BE2C (cell line): ENCODE measurements at regions not wholly inside any gene's neighbourhood (a gene's known extent, or its start where the extent isn't known, plus 50 kb on each side); places are given as distances from the start of the nearest gene placed in this dataset.

ENCODE experiments used
- DNase-seq: peaks from one replicate; pipeline ENCODE4 v3.0.0-alpha.2; 2020
- H3K27me3 ChIP-seq: fragments of 250-450 bp; sonication (Bioruptor Pico); 2 replicates; pipeline ENCODE4 v1.5.1; 2020; ENCODE audit warnings: mild to moderate bottlenecking
- H3K36me3 ChIP-seq: fragments of 250-450 bp; sonication (Bioruptor Pico); 2 replicates; pipeline ENCODE4 v1.5.1; 2020; ENCODE audit warnings: mild to moderate bottlenecking
- H3K4me1 ChIP-seq: fragments of 250-450 bp; sonication (Bioruptor Pico); 2 replicates; pipeline ENCODE4 v1.5.1; 2020
- H3K4me3 ChIP-seq: 2 replicates; pipeline ENCODE4 v1.5.1; 2011; ENCODE audit warnings: low read depth, low read length
- H3K9me3 ChIP-seq: fragments of 250-450 bp; sonication (Bioruptor Pico); 2 replicates; pipeline ENCODE4 v1.5.1; 2020
- TF ChIP-seq, protein P1 (sequence below): IDR thresholded peaks from 2 replicates; pipeline ENCODE4 v1.5.1; 2012; ENCODE audit warnings: mild to moderate bottlenecking, low read depth, low read length

DNA sequence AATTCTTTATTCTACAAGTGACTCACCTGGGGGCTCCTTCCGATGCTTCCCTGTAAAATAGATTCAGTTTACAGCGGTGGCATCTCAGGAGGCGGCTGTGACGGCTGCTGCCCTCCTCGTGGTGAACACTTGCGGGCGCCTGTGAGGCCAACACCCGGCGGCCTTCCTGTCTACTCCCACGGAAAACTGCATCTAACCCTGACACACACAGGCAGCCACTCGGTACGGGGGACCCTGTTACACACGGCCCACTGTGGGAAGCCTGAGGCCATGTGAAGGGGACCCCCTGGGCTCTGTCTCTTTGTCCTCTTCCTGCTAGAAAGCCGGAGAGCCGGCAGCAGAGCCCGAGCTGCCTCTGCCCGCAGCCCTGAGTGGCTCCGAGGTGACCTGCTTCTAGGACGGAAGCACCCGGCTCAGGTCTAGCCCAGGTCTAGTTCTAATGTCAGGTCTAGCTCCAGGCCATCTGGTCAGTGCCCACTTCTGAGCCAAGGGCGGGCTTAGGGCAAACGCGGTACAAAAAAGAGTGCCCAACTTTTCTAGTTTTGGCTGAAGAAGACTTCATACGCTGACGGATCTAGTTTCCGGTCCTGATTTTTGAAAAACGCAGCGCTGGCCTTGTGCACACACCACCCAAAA, 159.4 kb downstream of the ENGASE start:
- Histone ChIP-seq H3K9me3 (no peaks in the 10 kb centered on the region), H3K27me3 (peaks cover 49% of the 10 kb centered on the region), H3K4me3 (no peak overlapping the region), H3K36me3 (no peaks in the 10 kb centered on the region), H3K4me1 (no peaks in the 10 kb centered on the region)
- no peak for DNase-seq
- TF ChIP-seq, protein P1, sequence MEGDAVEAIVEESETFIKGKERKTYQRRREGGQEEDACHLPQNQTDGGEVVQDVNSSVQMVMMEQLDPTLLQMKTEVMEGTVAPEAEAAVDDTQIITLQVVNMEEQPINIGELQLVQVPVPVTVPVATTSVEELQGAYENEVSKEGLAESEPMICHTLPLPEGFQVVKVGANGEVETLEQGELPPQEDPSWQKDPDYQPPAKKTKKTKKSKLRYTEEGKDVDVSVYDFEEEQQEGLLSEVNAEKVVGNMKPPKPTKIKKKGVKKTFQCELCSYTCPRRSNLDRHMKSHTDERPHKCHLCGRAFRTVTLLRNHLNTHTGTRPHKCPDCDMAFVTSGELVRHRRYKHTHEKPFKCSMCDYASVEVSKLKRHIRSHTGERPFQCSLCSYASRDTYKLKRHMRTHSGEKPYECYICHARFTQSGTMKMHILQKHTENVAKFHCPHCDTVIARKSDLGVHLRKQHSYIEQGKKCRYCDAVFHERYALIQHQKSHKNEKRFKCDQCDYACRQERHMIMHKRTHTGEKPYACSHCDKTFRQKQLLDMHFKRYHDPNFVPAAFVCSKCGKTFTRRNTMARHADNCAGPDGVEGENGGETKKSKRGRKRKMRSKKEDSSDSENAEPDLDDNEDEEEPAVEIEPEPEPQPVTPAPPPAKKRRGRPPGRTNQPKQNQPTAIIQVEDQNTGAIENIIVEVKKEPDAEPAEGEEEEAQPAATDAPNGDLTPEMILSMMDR, result no peak

DNA sequence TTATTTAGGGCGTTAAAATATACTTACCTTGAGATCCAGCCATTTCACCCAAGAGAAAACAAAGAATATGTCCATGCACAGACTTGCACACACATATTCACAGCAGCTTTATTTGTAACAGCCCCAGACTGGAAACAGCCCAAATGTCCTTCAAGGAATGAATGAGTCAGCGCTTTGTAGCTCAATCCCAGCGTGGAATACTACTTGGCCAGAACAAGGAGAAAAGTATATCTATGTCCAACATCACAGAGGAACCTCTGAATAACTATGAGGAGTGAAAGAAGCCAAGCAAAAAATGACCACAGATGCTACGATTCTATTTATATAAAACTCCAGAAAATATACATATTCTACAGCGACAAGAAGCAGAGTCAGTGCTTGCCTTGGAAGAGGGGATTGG, 158.3 kb downstream of the ENGASE start:
- Histone ChIP-seq H3K4me1 (no peaks in the 10 kb centered on the region), H3K27me3 (peaks cover 39% of the 10 kb centered on the region), H3K36me3 (no peaks in the 10 kb centered on the region), H3K4me3 (no peak overlapping the region), H3K9me3 (no peaks in the 10 kb centered on the region)
- DNase-seq, result no peak
- TF ChIP-seq, protein P1, result no peak

DNA sequence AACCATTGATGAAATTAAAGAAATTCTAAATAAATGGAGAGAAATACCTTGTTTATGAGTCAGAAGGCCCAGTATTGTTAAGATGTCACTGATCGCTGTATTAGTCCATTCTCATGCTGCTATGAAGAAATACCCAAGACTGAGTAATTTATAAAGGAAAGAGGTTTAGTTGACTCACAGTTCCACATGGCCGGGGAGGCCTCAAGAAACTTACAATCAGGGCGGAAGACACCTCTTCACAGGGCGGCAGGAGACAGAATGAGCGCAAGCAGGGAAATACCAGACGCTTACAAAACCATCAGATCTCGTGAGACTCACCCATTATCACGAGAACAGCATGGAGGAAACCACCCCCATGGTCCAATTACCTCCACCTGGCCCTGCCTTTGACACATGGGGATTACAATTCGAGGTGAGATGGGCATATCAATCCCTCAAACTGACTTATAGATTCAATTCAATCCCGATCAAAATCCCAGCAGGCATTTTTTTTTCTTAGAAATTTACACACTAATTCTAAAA, 157.2 kb downstream of the ENGASE start:
- TF ChIP-seq, protein P1, result no peak
- Histone ChIP-seq H3K36me3 (no peaks in the 10 kb centered on the region), H3K4me3 (no peak overlapping the region), H3K4me1 (no peaks in the 10 kb centered on the region), H3K27me3 (peaks cover 33% of the 10 kb centered on the region), H3K9me3 (no peaks in the 10 kb centered on the region)
- no peak for DNase-seq

DNA sequence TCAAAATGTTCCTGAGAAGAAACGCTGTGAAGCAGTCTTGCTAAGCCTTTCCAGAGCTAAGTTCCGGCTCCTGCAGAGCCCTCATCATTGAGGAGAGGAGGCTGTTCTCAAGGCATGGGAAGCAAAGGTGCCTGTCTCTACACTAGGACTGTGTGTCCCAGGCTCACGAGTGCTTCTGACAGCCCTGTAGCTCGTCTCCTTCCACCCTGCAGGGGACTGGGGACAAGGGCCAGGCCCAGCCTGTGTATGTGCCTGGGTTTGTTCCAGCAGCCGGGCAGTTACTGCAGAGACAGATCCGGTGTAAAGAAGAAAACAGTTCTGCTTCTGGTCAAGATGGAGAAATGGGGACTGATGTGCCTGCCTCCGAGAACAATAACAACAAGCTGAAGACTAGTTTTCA, 156.0 kb downstream of the ENGASE start:
- H3K27me3 ChIP-seq, result peaks cover 23% of the 10 kb centered on the region

DNA sequence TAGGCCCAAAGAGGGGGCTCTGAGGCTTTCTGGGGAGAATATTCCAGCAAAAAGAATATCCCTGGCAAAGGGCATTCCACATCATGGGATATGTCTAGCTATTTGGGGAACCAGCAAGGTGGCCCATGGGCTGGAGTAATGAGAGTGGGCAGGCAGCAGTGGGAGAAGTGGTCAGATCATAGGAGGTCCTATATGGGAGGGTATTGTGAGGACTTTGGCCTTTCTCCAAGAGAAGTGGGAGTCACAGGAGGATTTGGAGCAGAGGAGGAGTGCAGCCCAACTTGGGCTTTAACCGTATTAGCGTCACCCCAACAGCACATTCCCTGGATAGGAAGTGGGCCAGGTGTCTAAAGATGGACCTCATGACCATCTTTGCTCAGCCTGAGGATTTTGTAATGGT, 151.4 kb downstream of the ENGASE start:
- Histone ChIP-seq H3K9me3 (no peaks in the 10 kb centered on the region), H3K4me1 (no peaks in the 10 kb centered on the region), H3K4me3 (no peak overlapping the region), H3K36me3 (no peaks in the 10 kb centered on the region), H3K27me3 (peaks cover 37% of the 10 kb centered on the region)
- no peak for DNase-seq
- TF ChIP-seq, protein P1, result no peak

More for the DNA sequence above, 156.0 kb downstream of the ENGASE start:
- no peak for DNase-seq
- TF ChIP-seq, protein P1, result no peak
- Histone ChIP-seq H3K9me3 (no peaks in the 10 kb centered on the region), H3K36me3 (no peaks in the 10 kb centered on the region), H3K4me1 (no peaks in the 10 kb centered on the region), H3K4me3 (no peak overlapping the region)

DNA sequence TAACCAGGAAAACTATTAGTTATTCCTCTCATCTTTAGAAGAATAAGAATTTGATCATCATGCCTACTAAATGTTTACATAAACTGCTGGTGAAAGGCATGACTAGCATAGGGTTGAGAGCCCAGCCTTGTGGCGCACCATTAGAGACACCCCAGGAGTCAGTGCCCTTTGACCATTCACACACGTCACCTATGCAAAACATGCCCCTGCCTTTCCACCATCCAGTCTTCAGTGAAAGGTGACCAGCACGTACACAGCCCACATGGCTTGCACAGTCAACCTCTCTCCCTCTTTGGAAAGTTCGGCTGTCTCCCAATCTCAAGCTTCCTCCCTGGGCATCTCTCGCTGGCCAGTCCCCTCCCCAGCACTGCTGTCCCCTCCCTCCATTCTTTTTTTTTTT, 150.3 kb downstream of the ENGASE start:
- H3K4me3 ChIP-seq, result no peak overlapping the region
- TF ChIP-seq, protein P1, result no peak
- no peaks in the 10 kb centered on the region for H3K36me3 ChIP-seq
- no peak for DNase-seq
- no peaks in the 10 kb centered on the region for H3K4me1 ChIP-seq
- peaks cover 48% of the 10 kb centered on the region for H3K27me3 ChIP-seq
- no peaks in the 10 kb centered on the region for H3K9me3 ChIP-seq
